Duodenal mucosa (tissue), 2 donors: ENCODE measurements at regions not wholly inside any gene's neighbourhood (a gene's known extent, or its start where the extent isn't known, plus 50 kb on each side); places are given as distances from the start of the nearest gene placed in this dataset.
A peak's percentile ranks its signal among the peaks of the same experiment; 100 is the strongest.
"Not testable (repeated sequence)": the region's sequence is repeated elsewhere in the genome, so short reads cannot be mapped to it uniquely, and the experiment has no call there.

Experiments
- H3K27ac ChIP-seq: one replicate; pipeline ENCODE4 v1.7.0; 2013; ENCODE audit warnings: low read depth, low read length
- H3K27me3 ChIP-seq, 2 donors: one replicate each; pipeline ENCODE4 v1.7.0; 2013; ENCODE audit warnings: low read length in 2 of 2, control low read depth in 1 of 2; ENCODE audit not compliant: insufficient read depth in 2 of 2, control insufficient read depth in 1 of 2
- H3K36me3 ChIP-seq, 2 donors: one replicate each; pipeline ENCODE4 v1.7.0; 2013; ENCODE audit warnings: low read length in 2 of 2, control low read depth in 1 of 2; ENCODE audit not compliant: insufficient read depth in 2 of 2, control insufficient read depth in 1 of 2
- H3K4me1 ChIP-seq, 2 donors: one replicate each; pipeline ENCODE4 v1.7.0; 2013; ENCODE audit warnings: low read length in 2 of 2, control low read depth in 1 of 2; ENCODE audit not compliant: insufficient read depth in 2 of 2, control insufficient read depth in 1 of 2
- H3K4me3 ChIP-seq, 2 donors: one replicate each; pipeline ENCODE4 v1.7.0; 2013; ENCODE audit warnings: low read length in 2 of 2, low read depth in 1 of 2
- H3K9ac ChIP-seq, 2 donors: one replicate each; pipeline ENCODE4 v1.7.0; 2013; ENCODE audit warnings: low read length in 2 of 2, low read depth in 1 of 2
- H3K9me3 ChIP-seq, 2 donors: one replicate each; pipeline ENCODE4 v1.7.0; 2013; ENCODE audit warnings: low read length in 2 of 2, control low read depth in 1 of 2; ENCODE audit not compliant: control insufficient read depth in 1 of 2

DNA sequence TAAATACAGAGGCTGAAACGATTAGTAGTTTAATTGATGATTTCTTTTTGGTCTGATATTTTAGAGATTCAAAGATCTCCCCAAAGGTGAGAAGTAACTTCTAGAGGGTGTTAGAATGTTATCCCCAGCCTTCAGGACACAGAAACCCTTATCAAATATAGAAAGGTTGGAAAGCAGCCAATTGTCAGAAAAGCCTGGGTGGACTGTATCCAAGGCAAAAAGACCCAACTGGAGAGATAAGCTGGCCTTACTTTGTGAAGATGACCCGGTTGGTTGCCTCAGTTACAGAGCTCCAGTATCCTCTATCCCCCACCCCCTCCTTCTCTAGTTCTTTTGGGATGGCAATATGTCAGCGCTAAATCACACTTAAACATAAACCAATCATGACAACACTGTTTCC, 75.7 kb downstream of the GCNT4 start:
- no peaks in the 10 kb centered on the region for H3K36me3 ChIP-seq
- H3K9me3 ChIP-seq: peaks cover 0 to 5% of the 10 kb centered on the region in 2 donors
- H3K9ac ChIP-seq: no peak overlapping the region
- no peaks in the 10 kb centered on the region for H3K27me3 ChIP-seq
- H3K4me1 ChIP-seq: peaks cover under 1 to 7% of the 10 kb centered on the region in 2 donors
- H3K4me3 ChIP-seq: no peak overlapping the region
- no peak overlapping the region for H3K27ac ChIP-seq

DNA sequence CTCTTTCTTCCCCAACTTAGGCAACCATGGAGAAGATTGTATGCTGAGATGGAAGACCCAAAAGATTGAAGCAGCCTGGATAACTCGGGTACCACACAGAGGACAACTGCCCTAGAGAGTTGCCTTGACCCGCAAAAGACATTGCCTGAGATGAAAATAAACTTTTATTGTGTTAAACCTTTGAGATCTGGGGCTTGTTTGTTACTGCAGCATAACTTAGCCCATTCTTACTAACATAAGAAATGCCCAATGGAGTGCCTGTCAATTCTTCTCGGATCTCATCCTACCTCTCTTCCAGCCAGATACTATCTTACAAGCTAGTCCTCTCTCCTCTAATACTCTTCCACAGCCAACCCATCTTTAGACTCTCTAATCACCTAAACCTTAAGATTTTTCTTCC, 76.8 kb downstream of the GCNT4 start:
- no peak overlapping the region for H3K4me3 ChIP-seq
- peaks cover 0 to 5% of the 10 kb centered on the region in 2 donors for H3K9me3 ChIP-seq

DNA sequence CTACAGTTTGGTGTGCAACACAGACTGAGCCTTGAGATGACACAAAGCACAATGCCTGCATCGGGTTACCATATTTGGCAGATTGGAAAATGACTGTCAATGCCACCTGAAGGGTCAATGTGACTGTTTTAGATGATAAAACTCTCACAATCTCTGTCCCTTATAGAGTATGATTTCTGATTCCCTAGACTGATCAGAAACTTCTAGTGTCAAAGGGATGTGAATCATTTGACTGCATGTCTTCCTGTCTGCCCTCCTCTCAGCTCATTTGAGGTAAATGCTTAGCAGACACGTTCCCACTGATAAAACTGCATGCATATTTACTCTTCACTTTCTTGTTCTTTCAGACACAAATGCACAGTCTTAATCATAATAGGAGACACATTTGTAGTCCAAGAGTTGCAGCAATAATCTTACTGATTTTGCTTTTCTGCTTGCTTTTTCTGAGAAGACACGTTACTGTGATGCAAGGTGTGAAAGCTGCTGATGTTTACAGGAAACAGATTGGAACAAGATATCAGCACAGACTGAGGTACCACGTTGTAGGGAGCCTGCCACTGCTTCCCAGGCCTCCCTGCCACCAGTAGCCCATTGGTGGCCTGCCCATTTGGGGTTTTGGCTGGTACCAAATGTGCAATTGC, 77.8 kb downstream of the GCNT4 start:
- Histone ChIP-seq H3K9me3 (peaks cover 0 to 5% of the 10 kb centered on the region in 2 donors), H3K4me3 (no peak overlapping the region), H3K36me3 (no peaks in the 10 kb centered on the region), H3K27me3 (no peaks in the 10 kb centered on the region), H3K9ac (no peak overlapping the region), H3K27ac (no peak overlapping the region), H3K4me1 (peaks cover 7 to 21% of the 10 kb centered on the region in 2 donors)

More for the DNA sequence above, 76.8 kb downstream of the GCNT4 start:
- Histone ChIP-seq H3K4me1 (peaks cover 7 to 12% of the 10 kb centered on the region in 2 donors), H3K27me3 (no peaks in the 10 kb centered on the region), H3K9ac (no peak overlapping the region), H3K27ac (no peak overlapping the region), H3K36me3 (no peaks in the 10 kb centered on the region)

DNA sequence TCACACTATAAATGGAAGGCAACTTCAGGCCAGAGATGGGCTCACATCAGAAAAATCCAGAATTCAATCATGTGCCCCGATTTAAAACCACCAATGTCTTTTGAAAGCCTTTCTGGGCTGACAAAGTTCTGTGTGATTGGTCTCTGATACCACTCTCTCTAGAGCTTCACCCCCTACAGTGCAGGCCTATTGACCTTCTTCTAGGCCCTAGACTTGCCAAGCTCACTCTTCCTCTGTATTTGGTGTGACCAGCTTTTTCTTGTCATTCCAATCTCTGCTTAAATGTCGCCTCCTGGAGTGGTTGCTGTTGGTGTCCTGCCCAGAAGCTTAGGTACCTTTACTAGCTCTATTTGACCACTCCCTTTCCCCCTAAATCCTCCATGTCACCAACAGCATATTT, 78.7 kb downstream of the GCNT4 start:
- no peaks in the 10 kb centered on the region for H3K36me3 ChIP-seq
- no peak overlapping the region for H3K27ac ChIP-seq
- no peaks in the 10 kb centered on the region for H3K27me3 ChIP-seq
- no peak overlapping the region for H3K9ac ChIP-seq
- H3K4me1 ChIP-seq: peaks cover 10 to 29% of the 10 kb centered on the region in 2 donors
- peaks cover 0 to 5% of the 10 kb centered on the region in 2 donors for H3K9me3 ChIP-seq
- H3K4me3 ChIP-seq: no peak overlapping the region

DNA sequence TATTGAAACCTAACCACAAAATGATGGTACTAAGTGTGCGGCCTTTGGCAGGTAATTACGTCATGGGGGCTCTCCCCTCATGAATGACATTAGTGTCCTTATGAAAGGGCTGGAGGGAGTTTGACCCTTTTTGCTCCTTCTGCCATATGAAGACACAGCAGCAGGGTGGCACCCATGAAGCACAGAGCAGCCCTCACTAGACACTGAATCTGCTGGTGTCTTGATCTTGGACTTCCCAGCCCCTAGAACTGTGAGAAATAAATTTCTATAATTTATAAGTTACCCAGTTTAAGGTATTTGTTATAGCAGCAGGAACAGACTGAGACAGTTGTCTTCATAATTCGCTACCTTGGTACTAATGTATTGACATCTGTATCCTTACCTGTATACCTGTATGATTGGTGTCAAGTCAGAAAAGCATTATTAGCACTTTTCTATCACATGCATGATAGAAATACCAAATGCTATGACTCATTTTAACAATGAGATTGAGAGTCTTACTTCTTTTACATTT, 80.4 kb downstream of the GCNT4 start:
- no peak overlapping the region for H3K4me3 ChIP-seq
- H3K9ac ChIP-seq: no peak overlapping the region
- no peaks in the 10 kb centered on the region for H3K27me3 ChIP-seq
- H3K27ac ChIP-seq: no peak overlapping the region
- peaks cover 20 to 44% of the 10 kb centered on the region in 2 donors for H3K4me1 ChIP-seq
- peaks cover 0 to 5% of the 10 kb centered on the region in 2 donors for H3K9me3 ChIP-seq
- no peaks in the 10 kb centered on the region for H3K36me3 ChIP-seq

DNA sequence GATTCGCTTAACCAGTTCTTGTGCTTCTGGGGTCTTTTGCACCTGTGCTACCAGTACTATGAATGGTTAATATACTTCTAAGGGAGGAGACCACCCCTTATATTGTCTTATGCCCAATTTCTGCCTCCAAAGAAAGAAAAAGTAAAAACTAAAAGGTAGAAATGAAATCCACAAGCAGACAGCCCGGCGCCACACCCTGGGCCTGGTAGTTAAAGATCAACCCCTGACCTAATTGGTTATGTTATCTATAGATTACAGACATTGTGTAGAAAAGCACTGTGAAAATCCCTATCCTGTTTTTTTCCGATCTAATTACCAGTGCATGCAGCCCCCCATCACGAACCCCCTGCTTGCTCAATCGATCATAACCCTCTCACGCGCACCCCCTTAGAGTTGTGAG, 81.5 kb downstream of the GCNT4 start:
- H3K27me3 ChIP-seq, H3K36me3 ChIP-seq, H3K4me3 ChIP-seq, H3K9me3 ChIP-seq, H3K9ac ChIP-seq, H3K27ac ChIP-seq: not testable (repeated sequence)
- H3K4me1 ChIP-seq: peaks cover 20 to 43% of the 10 kb centered on the region in 2 donors

DNA sequence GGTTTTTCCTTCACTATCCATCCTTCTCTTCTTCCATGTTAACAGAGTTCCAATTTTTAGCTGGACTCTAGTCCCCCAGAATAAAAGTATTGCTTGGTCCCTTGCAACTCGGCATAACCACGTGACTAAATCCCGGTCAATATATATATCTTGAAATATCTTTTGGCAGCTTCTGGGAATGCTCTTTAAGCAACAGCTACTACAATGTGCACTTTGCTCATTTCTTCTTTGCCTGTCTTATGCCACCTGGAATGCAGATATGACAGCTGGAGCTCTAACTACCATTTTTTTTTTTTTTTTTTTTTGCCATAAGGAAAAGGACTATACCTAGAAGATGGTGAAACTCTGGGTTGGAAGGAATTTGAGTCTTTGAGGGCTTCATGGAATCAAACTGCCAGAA, 82.6 kb downstream of the GCNT4 start:
- peaks cover 20 to 43% of the 10 kb centered on the region in 2 donors for H3K4me1 ChIP-seq
- H3K27ac ChIP-seq: no peak overlapping the region

DNA sequence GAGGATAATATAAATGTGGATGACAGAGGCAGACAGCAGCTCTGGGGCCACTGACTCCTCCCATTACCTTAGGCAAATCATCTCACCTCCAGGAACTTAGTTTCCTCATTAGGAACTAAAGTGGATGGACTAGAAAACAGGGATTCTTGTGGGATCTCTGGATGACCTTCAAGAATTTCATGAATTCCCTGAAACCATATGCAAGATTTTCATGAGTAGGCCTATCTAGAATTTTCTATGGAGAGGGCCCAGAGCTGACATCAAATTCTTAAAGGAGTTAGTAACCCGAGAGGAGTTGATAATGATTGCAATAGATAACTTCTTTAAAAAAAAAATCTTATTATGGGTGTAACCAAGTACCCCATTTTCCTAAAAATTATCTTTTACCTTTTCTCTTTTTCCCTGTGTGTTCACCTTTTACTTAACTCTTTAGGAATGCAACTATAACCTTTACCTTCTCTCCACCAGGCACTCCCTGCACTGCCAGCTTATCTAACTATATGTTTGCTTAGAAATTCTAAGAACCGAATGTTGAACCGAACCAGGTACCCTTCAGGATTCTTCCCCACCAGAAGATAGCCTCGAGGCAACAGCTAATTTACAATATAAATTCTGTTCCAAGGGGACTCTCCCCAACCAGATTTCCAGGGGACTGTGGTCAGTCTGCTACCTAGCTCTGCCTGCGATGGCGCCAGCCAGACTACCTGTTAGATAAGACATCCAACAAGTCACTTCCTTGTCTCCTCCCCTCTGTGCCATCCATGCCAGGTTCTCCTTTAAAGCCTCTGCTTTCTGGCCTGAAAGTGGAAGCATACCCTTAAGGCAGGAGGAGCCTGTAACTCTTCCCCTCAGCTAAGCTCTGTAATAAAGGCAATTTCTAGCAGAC, 86.0 kb downstream of the GCNT4 start:
- Histone ChIP-seq H3K4me1 (peaks cover 17 to 39% of the 10 kb centered on the region in 2 donors), H3K4me3 (no peak overlapping the region), H3K27me3 (no peaks in the 10 kb centered on the region), H3K36me3 (no peaks in the 10 kb centered on the region), H3K9me3 (no peaks in the 10 kb centered on the region), H3K9ac (no peak overlapping the region), H3K27ac (no peak overlapping the region)

More for the DNA sequence above, 82.6 kb downstream of the GCNT4 start:
- H3K4me3 ChIP-seq: no peak overlapping the region
- H3K9ac ChIP-seq: no peak overlapping the region
- no peaks in the 10 kb centered on the region for H3K36me3 ChIP-seq
- no peaks in the 10 kb centered on the region for H3K9me3 ChIP-seq
- no peaks in the 10 kb centered on the region for H3K27me3 ChIP-seq

DNA sequence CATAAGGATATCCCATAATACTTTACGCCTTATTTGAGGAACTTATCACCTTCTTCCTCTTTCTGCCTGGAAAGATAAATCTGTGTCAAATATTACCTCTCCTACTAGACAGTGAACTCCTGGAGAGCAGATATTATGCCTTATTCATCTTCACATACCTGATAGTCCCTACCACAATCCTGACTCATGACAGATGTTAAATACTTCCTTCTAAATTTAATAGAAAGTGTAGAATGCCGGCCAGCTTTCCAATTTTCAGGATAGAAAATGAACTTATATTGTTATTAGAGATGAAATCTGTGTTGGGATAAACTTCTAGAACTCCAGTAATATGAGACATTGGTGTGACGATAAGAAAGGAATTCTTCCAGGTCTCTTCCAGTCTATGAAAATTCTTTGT, 89.0 kb downstream of the GCNT4 start:
- Histone ChIP-seq H3K4me3 (no peak overlapping the region), H3K9ac (no peak overlapping the region), H3K27me3 (no peaks in the 10 kb centered on the region), H3K9me3 (no peaks in the 10 kb centered on the region), H3K27ac (no peak overlapping the region), H3K36me3 (no peaks in the 10 kb centered on the region), H3K4me1 (peaks cover 13 to 22% of the 10 kb centered on the region in 2 donors)

DNA sequence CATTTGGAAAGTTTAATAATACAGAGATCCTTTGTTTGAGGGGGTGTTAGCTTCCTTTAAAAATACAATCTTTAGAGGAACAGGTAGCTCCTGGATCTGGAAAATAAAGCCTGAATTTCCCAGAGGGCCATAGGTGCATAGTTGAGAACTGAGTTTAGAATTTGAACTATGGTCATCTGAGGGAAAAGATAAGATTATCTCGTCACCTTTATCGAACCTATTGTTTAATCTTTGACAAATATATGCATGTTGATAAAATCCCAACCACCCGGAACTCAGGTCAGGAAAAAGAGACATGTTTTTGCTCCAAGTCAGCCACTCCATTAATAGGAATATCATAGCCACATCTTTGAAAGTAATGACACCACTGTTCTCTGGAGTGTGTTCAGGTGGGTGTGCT, 91.7 kb upstream of the FAM169A start:
- Histone ChIP-seq H3K9ac (no peak overlapping the region), H3K4me3 (peak overlapping the region in 1 of 2 donors; percentile 32), H3K27me3 (no peaks in the 10 kb centered on the region), H3K9me3 (no peaks in the 10 kb centered on the region), H3K27ac (no peak overlapping the region), H3K36me3 (no peaks in the 10 kb centered on the region), H3K4me1 (peaks cover 36 to 45% of the 10 kb centered on the region in 2 donors)
